Lower leg skin (tissue), 3 donors: ENCODE measurements at regions not wholly inside any gene's neighbourhood (a gene's known extent, or its start where the extent isn't known, plus 50 kb on each side); places are given as distances from the start of the nearest gene placed in this dataset.

Experiments used
- CTCF ChIP-seq, 3 donors: fragments of 450-650 bp; IDR thresholded peaks; one replicate each; pipeline ENCODE4 v1.5.1; 2016; ENCODE audit warnings: antibody characterized with exemption in 3 of 3, mild to moderate bottlenecking in 3 of 3, moderate library complexity in 2 of 3
- POLR2A ChIP-seq, 2 donors: fragments of 450-650 bp; IDR thresholded peaks; one replicate each; pipeline ENCODE4 v1.6.1; 2016 to 2017; ENCODE audit warnings: antibody characterized with exemption in 2 of 2, mild to moderate bottlenecking in 1 of 2, moderate library complexity in 1 of 2

GRCh38 chr2:10188729-10189305 is 66.3 kb downstream of the RRM2 start:
- no peak for TF ChIP-seq POLR2A (IDR thresholded peaks at IDR 0.05)
- no peak for TF ChIP-seq CTCF (IDR thresholded peaks at IDR 0.05)
